Stimulated activated naive CD8-positive, alpha-beta T cell treated with anti-CD3 and anti-CD28 coated beads, Interleukin-15, Interleukin-2, amounts not matched to agents 100 U/mL and 50 U/mL, for 24 hours (primary cell): ENCODE measurements at regions not wholly inside any gene's neighbourhood (a gene's known extent, or its start where the extent isn't known, plus 50 kb on each side); places are given as distances from the start of the nearest gene placed in this dataset.

Experiments
- ATAC-seq: fragments of 150-1000 bp; cut with Tn5 transposase; one replicate; pipeline ENCODE4 v1.10.0; 2021
- DNase-seq: peaks from one replicate; pipeline ENCODE4 v3.0.0; 2021

DNA sequence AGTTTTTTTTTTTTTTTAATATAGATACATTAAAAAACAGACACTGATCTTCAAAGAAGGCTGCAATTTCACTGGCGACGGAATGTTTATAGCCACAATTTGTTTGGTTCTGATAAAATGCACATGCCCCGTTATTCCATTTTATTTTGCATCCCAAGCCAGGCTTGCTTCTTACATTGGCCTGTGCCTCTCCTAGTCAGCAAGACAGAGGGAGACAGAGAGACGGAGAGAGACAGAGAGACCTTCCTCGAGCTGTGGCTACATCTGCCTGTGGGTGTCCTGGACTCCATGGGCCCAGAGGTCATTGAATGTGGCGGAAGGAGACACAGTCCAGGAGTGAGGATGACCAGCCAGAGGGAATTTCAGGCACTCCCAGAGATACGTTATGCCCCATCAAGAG, 926.6 kb downstream of the VRK1 start:
- ATAC-seq (peak; percentile 51), DNase-seq (no peak)

DNA sequence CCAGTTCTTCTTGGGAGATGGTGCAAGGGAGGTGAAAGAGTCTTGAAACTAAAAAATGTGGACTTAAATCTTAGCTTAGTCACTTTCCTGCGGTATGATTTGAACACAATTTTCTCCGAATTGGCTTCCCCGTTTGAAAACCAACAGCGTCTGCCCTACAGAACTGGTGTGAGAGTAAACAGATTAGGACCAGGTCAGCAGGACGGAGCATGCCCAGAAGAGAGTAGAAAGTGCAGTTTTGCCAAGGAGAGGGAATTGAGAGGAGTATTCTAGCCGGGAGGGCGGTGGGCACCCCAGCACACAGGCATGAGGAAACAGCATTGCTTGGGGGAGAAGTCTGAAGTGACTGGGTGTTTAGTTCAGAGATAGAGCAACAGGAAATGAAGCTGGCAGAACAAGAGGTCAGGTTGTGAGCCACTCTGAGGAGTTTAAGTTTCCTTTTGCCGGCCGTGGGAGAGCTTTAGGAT, 927.1 kb downstream of the VRK1 start:
- DNase-seq (peak; percentile 32), ATAC-seq (peak; percentile 86)

DNA sequence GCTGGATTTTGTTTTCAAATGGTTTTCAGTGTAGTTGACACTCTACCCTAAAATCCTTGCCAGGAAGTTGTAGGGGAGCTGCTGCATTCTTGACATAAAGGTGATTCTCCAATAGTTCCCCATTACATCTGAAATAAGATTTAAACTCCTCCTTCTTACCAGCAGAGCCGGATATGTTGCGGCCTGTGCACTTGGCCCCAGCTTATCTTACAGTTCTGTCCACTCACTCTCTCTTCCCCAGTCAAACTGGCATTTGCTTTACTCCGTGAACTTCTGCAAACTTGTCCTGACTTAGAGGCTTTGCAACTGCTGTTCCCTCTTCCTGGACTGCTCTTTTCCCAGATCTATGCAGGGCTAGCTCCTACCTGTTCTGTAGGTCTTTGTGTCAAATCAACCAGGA, 929.5 kb downstream of the VRK1 start:
- ATAC-seq (no peak), DNase-seq (no peak)

DNA sequence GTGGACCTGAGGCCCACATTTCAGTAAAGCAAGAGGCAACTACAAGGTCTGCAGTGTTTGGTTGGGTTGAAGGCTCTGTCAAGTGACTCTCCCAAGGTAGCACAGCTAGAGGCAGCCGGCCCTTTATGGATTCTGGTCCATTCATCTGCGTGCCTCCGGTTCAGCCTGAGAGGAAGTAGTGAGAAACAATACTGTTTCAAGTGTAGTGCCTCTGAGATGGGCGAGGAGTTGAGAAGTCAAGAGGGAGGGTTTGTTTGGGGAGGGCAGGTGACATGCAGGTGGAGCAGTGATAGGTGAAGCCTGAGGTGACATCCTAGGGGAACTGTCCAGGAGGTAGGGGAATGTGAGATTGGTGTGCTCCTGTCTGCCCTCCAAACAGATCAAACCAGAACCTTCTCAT, 933.5 kb downstream of the VRK1 start:
- ATAC-seq: no peak
- no peak for DNase-seq

DNA sequence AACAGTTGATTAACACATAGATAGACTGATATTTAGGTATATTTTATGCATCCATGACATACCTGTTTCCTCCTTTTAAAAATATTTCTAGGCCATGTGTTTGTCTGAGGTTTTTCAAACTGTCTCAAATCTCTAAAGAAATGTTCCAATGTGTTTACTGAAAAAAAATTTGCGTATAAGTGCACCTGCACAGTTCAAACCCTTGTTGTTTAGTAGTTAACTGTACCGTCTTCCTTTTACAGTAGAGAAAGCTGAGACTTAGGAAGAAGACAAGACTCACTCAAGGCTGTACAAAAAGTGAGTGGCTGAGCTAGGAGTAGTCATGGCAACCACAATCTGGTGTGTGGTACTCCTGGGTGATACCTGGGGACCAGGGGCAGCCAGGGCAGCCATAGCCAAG, 934.6 kb downstream of the VRK1 start:
- ATAC-seq: no peak
- DNase-seq: no peak

DNA sequence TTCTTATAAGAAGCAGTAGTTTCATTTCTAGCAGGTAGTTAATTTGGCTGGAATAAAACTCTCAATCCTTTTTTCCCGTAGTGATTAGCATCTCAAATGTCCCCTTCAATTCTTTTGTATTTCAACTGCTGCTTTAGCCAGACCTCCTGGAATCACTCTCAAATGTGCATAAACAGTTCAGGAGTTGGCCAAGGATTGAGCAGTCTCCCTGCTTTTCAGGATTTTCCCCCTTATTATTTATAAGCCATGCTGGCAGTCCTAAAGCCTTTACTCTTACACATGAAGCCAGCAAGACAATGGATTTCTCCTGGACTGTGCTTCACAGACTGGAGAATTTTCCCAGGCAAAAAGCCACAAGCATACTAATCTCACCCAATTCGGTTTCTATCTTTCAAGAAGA, 950.1 kb downstream of the VRK1 start:
- DNase-seq: no peak
- ATAC-seq: no peak

DNA sequence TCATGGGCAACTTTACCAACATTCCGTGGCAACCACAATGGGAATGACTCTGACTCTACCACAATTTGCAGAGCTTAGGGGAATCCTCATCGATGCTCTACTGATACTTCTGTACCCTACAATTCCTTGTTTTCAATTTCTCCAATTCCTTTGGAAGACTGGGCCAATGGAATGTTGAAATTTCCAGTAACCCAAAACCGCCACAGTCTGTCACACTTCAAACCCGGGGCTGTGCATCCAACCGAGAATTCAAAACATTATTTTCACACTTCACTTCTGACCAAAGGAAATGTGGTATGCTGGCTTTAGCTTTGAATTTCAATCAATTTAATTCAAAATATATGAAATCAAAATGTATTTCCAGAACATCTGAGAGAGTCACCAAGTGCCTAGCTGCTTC, 951.4 kb downstream of the VRK1 start:
- no peak for ATAC-seq

DNA sequence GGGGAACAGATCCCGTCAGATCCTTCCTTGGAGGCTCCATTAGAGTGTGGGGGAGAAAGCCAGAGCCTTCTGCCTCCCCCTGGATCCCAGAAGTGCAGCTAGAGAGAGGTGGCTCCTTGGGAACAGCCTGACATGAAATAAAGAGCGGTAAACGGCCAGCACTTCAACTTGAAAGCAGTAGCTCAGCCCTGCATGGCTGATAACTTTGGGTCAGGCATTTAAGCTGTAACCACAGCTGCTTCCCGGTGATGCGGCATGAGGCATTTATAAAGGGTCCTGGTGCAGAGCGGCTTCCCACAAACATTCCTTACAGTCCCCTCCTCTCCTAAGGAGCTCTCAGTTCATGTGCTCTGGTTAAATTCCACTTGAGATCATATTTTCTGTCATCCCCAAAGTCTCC, 960.3 kb downstream of the VRK1 start:
- ATAC-seq (no peak), DNase-seq (no peak)

More for the DNA sequence above, 951.4 kb downstream of the VRK1 start:
- DNase-seq: no peak

DNA sequence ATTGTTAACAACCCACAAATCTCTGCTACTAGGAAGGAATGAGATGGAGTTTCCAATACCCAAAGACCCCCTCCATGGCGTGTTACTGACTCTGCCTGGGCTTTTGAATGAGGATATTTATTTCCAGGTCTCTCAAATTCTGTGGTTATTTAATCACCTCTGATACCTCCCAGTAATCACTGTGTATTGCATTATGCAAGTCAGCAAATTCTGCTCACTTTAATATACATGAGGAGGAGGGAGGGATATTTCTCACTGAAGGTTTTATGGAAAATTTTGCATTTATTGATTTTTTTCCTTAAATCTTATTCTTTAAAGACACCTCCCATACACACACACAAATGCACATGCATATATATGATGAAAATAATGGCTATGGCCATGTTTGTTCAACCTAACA, 962.9 kb downstream of the VRK1 start:
- ATAC-seq (no peak), DNase-seq (no peak)

DNA sequence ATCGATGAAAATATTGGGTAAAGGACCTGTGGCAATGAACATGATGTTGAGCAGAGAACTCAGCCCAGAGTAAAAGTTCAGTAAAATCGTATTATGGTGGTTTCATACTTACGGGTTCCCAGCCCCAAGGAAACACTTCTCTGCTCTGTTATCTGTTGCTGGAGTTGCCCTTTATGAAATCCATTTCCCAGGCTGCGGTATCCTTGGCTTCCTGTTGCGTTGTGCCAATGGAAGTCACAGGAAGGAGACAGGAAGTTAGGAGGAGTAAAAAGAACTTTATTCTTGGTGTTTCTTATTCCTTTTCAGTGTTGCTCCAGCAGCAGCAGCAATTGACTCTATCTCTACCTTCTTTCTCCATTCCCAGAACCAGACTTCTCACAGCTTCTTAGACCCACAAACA, 965.2 kb downstream of the VRK1 start:
- no peak for DNase-seq
- ATAC-seq: no peak

DNA sequence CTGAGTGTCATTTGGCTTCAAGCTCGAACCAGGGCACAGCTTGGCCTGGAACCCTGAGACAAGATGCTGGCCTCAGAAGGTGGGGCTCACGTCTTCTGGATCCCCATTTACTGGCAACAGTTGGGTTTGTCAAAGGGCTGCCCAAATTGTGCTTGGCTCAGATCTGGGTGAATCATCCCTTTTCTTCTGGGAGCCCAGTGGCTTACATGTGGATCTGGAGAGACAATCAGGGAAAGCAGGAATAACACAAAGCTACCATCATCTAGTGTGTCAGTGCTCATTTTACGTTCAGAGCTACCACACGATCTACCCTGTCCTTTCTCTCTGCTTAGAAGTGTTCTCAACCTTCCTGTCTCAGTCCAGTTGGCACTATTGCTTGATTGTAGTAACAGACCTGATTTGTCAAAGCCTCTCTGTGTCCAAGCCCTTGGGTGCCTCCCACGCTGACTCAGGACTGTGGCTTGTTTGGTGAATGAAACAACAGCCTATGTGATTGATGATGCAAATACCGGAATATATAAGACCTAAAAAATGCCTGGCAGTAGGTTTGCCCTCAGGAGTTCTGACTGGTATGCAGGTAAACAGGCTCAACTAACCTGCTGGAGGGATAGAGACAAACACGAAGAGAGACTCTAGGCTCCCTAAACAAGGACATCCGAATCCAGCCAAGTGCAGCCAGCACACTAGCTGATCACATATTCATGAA, 974.3 kb downstream of the VRK1 start:
- no peak for DNase-seq
- ATAC-seq: no peak

DNA sequence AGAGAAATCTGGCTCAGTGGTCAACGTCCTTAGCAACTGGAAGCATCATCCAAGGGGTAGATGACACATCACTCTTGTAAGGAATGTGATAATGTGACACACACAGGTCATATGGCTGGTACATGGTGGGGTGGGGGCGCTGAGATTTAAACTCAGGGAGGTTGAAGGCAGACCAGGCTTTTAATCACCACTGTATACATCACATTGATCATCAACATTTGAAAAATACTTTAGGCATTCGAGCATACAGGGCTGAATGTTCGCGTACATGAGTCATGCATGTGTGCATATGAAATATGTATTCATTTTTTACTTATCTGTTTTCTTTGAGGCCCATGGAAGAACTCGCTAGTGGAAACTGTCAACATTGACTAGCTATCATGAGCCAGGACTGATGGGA, 976.4 kb downstream of the VRK1 start:
- ATAC-seq (no peak), DNase-seq (no peak)

DNA sequence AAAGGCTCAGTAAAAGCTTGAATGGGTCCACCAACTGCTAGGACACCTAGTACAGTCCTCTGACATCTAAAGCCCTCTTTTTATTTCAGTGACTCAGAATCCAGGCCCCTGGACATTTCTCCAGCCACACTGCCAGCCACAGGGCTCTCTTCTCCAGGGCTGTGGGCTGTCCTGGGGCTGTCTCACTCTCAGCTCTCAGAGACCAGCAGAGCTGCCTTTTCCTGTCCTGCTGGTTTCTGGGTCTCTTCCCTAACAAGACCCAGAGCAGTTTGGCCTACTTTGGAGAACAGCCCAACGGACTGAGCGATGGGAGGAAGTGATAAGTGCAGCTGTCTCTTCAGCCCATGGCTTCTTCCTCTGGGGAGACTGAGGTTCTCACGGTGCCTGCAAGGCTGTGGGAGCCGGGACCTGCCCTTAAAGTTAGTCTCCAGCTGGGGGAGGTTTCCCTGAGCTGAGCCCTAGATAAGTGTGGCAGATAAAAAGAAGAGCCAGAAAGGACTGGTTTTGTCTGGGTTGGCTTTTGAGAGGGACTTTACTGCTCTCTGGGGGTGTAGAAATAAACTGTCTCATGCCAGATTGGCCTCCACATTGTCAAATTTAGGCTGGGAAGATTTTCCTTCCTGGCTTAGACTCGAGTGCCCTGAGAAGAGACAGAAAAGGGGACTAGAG, 979.8 kb downstream of the VRK1 start:
- ATAC-seq: no peak
- no peak for DNase-seq

DNA sequence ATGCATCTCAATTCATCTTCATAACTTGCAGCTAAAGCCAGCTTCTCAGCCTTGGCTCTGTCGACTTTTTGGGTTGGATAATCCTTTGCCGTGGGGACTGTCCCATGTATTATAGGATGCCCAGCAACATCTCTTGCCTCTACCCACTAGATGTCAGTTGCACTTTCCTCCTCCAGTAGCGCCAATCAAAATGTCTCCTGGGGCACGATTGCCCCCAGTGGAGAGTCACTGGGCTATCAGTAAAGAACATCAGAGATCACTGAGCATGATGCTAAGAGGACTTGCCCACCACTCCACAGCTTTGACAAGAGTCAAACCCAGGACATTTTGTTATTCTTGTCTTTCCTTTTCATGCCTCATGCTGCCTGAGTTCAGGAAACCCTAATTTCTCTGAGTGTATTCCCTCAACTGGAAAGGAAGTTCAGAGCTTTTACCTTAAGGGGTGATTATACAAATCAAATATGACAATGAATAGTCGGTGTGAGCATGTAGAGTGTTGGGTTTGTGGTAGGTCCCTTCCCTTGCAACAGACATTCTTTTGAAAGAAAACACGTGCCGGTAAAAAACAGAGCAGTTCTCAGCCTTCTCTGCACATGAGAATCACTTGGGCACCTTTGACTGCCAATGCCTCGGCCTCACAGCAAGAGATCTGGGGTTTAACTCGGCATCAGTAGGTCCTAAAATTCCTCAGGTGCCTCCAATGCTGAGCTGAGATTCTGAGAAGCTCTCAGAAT, 980.6 kb downstream of the VRK1 start:
- no peak for ATAC-seq
- DNase-seq: peak; percentile 7

DNA sequence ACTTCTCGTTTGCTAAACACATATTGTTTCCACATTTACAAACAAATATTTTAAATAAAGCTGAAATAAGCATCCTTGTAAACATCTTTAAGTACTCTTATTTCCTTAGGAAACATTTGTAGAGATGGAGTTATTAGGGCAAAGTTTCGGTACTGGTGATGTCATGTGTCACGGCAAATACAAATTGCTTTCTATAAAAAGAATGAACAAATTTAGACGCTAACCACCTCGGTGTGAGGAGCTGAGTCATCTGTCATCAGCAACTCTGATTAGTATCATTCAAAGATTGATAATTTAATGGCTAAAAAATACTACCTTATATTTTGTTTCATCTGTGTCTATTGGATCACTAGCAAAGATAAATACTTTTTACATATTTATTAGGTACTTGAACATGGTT, 982.0 kb downstream of the VRK1 start:
- DNase-seq: no peak
- no peak for ATAC-seq

DNA sequence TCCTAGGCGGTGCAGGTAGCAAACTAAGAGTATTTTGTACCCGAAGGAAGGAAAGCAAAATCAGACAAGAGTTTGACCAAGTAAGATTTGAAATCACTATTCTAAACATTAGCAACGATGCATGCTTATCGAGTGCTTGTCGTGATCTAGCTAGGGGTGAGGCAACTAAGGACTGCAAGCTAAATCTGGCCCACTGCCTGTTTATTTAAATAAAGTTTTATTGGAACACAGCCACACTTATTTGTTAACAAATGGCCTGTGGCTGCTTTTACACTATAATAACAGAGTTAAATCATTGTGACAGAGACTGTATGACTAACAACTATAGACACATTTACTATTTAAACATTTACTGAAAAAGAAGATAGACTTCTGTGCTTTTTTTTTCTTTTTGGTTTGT, 983.6 kb downstream of the VRK1 start:
- ATAC-seq: no peak

DNA sequence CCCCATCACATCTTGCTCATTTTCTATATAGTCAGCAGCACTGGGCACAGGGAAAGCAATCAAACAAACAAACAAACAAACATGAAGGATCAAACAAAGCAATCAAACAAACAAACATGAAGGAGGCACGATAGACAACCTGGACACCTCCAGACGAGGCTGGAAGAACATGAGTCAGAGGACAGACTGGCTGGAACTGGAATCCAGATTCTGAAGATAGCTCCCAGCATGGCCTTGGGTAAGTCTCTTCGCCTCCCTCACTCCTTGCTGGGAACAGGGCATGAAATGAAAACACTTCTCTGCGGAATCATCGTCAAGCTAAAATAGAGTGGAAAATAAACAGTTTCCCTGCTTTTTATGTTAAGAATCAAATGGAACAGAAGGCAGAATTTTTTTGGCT, 984.8 kb downstream of the VRK1 start:
- ATAC-seq: no peak
- DNase-seq: no peak

More for the DNA sequence above, 983.6 kb downstream of the VRK1 start:
- no peak for DNase-seq

DNA sequence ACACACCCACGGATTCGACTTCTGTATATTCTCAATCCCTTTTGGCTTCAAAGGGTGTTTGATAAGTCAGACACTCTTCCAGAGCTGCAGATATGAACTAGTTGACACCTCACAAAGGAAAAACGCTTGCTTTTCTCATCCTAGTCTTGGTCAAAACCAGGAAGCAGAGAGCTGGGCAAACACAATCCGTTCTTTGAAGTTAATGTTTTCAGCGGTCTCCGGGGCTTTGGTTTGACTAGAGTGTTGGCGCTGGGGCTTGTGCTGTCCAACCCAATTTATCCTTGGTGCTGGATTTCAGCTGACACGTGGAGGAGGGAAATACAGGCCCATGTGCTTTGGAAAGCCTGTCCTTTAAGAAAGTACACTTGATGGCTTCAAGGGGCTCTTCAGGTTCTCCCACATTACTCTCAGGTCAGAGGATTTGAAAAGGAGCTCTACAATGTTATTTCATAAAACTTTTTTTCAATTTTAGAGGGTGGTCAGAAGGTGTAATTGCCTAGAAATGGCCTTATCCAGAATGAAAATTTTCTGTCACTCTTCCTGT, 985.8 kb downstream of the VRK1 start:
- ATAC-seq (no peak), DNase-seq (no peak)

DNA sequence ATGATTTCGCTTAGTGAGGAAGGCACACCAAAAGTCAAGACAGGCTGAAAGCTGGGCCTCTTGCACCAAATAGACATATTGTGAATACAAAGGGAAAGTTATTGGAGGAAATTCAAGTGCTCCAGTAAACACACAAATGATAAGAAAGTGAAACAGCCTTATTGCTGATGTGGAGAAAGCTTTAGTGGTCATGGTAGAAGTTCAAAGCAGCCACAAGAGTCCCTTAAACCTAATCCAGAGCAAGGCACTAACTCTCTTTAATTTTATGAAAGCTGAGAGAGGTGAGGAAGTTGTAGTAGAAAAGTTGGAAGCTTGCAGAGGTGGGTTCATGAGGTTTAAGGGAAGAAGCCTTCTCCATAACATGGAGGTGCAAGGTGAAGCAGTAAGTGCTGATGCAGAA, 988.3 kb downstream of the VRK1 start:
- ATAC-seq: no peak
- DNase-seq: no peak

DNA sequence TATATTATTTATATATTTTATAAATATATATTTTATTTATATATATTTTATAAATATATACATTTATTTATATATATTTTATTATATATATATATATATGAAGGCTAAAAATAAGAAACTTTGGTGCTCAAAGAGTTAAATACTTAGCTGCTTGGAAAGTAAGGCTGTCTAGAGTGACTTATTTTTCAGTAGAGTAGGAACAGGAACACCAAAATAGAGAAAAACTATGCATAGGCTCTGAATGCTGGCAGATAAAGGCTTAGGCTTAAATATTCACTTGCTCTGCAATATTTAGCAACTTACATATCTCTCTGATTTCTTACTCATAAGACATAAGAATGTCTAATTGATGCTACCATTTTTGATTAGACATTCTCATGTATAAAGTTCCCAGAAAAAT, 991.2 kb downstream of the VRK1 start:
- DNase-seq (no peak), ATAC-seq (no peak)

DNA sequence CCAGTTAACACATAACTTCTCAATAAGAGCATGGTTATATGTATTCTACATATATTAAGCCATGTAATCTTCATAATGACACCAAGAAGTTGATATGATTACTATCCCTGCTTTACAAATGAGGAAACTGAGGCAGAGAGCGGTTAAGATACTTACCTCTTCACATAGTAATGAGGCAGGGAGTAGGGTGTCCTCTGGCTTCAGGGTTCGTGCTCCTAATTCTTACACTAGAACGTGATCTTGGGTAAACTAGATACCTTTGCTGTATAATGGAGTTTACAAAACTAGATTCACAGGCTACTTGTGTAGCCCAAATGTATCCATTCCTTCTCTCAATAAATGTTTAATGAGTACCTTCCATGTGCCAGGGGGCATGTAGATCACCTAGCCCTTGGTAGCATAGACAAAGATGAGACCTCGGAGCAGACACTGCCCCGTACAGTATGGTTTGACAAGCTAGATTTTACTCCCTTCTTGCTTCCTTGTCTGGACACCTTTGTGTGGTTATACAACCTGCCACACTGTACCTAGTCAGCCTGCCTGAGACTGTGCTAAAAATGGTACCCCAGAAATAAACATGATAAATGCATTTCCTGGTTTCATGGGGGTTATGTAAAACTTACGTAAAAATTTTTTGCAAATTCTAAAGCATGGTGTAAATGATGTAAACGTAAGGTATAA, 991.8 kb downstream of the VRK1 start:
- DNase-seq (no peak), ATAC-seq (no peak)

DNA sequence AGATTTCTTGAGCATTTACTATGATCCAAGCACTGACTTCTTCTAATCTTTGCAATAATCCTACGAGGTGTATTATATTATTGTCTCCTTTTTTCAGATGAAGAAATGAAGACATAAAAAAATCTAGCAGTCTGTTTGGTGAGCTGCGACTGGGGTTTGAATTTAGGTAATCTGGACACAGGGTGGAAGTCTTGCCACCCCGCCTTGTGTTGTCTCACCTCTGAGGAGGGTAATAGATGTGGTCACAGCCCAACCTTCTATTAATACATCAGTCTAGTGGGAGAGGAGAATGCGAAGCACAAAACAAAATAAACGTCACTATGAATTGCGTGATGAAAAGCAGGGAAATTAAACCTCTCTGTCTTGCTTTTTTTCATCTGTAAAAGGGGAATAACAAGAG, 993.9 kb downstream of the VRK1 start:
- DNase-seq (no peak), ATAC-seq (no peak)

DNA sequence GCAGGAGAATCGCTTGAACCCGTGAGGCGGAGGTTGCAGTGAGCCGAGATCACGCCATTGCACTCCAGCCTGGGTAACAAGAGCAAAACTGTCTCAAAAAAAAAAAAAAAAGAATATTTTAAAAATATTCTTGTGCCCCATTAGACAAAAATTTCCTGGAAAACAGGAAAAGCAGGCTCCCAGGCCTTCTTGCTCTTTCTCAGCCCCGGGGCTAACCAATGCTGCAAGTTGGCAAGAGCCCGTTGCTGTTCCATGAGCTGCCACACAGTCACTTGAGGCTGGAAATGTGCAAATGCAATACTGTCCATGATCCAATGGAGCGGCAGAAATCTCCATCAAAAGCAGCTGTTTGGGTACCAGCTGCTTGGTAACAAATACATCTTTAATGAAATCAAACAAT, 994.7 kb downstream of the VRK1 start:
- DNase-seq: no peak
- no peak for ATAC-seq
